ENCODE measurements at regions not wholly inside any gene's neighbourhood (a gene's known extent, or its start where the extent isn't known, plus 50 kb on each side); places are given as distances from the start of the nearest gene placed in this dataset.

- intact Hi-C loops (cut with micrococcal nuclease) = no loop called here
- no peaks in the 10 kb centered on the region for H3K36me3 Mint-ChIP-seq (ENCODE audit: insufficient read depth, unreplicated experiment)
- no peak overlapping the region for H3K4me3 Mint-ChIP-seq (ENCODE audit: unreplicated experiment)
- no TSS peak for BruUV-seq (replicated peaks)
- no peak for TF ChIP-seq CTCF (IDR thresholded peaks at IDR 0.05; ENCODE audit: unreplicated experiment)
- ChIA-PET CTCF (no interaction called here), POLR2A (interaction anchor here (0.6 to 1.0 kb wide), 3 partner anchors 15 to 177 kb away, joined by 3 read pairs; no protein-coding TSS in a partner anchor)
- H3K9me3 Mint-ChIP-seq (ENCODE audit: unreplicated experiment) = no peaks in the 10 kb centered on the region
- no peak overlapping the region for H3K27ac Mint-ChIP-seq (ENCODE audit: low read depth, unreplicated experiment)
- H3K27me3 Mint-ChIP-seq (ENCODE audit: insufficient read depth, unreplicated experiment) = no peaks in the 10 kb centered on the region
- H3K4me1 Mint-ChIP-seq (ENCODE audit: insufficient read depth, unreplicated experiment) = peaks cover 12% of the 10 kb centered on the region
- no peak for DNase-seq (ENCODE audit: unreplicated experiment)
These were observed 232.0 kb upstream of the SPRY2 start for GRCh38 chr13:80572923-80573316.

- no TSS peak for BruUV-seq (replicated peaks)
- intact Hi-C loops (cut with micrococcal nuclease) = no loop called here
- H3K36me3 Mint-ChIP-seq (ENCODE audit: insufficient read depth, unreplicated experiment) = no peaks in the 10 kb centered on the region
These were observed 231.5 kb upstream of the SPRY2 start for GRCh38 chr13:80572308-80572922.

GRCh38 chr13:80571346-80572307 lies 230.7 kb upstream of the SPRY2 start:
- BruUV-seq (replicated peaks) = no TSS peak
- POLR2A ChIA-PET = no interaction called here
- Mint-ChIP-seq H3K36me3 (ENCODE audit: insufficient read depth, unreplicated experiment) (no peaks in the 10 kb centered on the region), H3K27me3 (ENCODE audit: insufficient read depth, unreplicated experiment) (no peaks in the 10 kb centered on the region), H3K4me1 (ENCODE audit: insufficient read depth, unreplicated experiment) (peaks cover 12% of the 10 kb centered on the region), H3K9me3 (ENCODE audit: unreplicated experiment) (no peaks in the 10 kb centered on the region), H3K27ac (ENCODE audit: low read depth, unreplicated experiment) (no peak overlapping the region), H3K4me3 (ENCODE audit: unreplicated experiment) (no peak overlapping the region)
- TF ChIP-seq CTCF (IDR thresholded peaks at IDR 0.05; ENCODE audit: unreplicated experiment) = no peak
- DNase-seq (ENCODE audit: unreplicated experiment) = no peak
- intact Hi-C loops (cut with micrococcal nuclease) = no loop called here
- CTCF ChIA-PET = interaction anchor here (0.6 kb wide), 1 partner anchor 104 kb away, joined by 3 read pairs; no protein-coding TSS in a partner anchor

More at GRCh38 chr13:80572308-80572922, 231.5 kb upstream of the SPRY2 start:
- no peak for TF ChIP-seq CTCF (IDR thresholded peaks at IDR 0.05; ENCODE audit: unreplicated experiment)
- Mint-ChIP-seq H3K27me3 (ENCODE audit: insufficient read depth, unreplicated experiment) (no peaks in the 10 kb centered on the region), H3K4me3 (ENCODE audit: unreplicated experiment) (no peak overlapping the region), H3K27ac (ENCODE audit: low read depth, unreplicated experiment) (no peak overlapping the region), H3K9me3 (ENCODE audit: unreplicated experiment) (no peaks in the 10 kb centered on the region), H3K4me1 (ENCODE audit: insufficient read depth, unreplicated experiment) (peaks cover 12% of the 10 kb centered on the region)
- POLR2A ChIA-PET = interaction anchor here (0.6 kb wide), 1 partner anchor 15 kb away, joined by 3 read pairs; no protein-coding TSS in a partner anchor
- DNase-seq (ENCODE audit: unreplicated experiment) = no peak
- CTCF ChIA-PET = no interaction called here

DNA sequence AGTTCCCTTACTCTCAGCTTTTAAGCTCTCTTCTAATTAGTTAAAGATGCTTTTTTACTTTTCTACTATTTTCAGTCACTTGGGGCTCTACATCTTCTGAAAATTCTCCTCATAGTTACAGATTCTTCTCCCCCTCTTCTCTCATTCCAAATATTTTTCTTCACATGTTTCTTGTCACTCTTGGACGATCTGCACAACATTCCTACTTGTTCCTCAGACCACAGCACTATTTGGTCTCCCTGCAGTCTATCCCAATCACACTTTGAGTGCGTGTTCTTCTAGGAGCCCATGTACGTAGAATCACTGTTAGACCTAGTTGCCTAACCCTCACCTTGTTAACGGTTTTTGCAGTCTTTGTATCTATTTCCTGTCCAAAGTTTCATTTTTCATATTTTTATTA lies 222.5 kb upstream of the SPRY2 start:
- BruUV-seq (replicated peaks) = no TSS peak
- Mint-ChIP-seq H3K4me1 (ENCODE audit: insufficient read depth, unreplicated experiment) (no peaks in the 10 kb centered on the region), H3K4me3 (ENCODE audit: unreplicated experiment) (no peak overlapping the region), H3K27me3 (ENCODE audit: insufficient read depth, unreplicated experiment) (no peaks in the 10 kb centered on the region), H3K27ac (ENCODE audit: low read depth, unreplicated experiment) (no peak overlapping the region), H3K9me3 (ENCODE audit: unreplicated experiment) (peaks cover 5% of the 10 kb centered on the region), H3K36me3 (ENCODE audit: insufficient read depth, unreplicated experiment) (no peaks in the 10 kb centered on the region)
- intact Hi-C loops (cut with micrococcal nuclease) = no loop called here
- DNase-seq (ENCODE audit: unreplicated experiment) = no peak
- no peak for TF ChIP-seq CTCF (IDR thresholded peaks at IDR 0.05; ENCODE audit: unreplicated experiment)
- CTCF ChIA-PET = no interaction called here
- POLR2A ChIA-PET = interaction anchor here (0.6 to 0.7 kb wide), 2 partner anchors 39 to 359 kb away, joined by 3 read pairs; no protein-coding TSS in a partner anchor
